Epithelial cell of esophagus (primary cell): ENCODE measurements at regions not wholly inside any gene's neighbourhood (a gene's known extent, or its start where the extent isn't known, plus 50 kb on each side); places are given as distances from the start of the nearest gene placed in this dataset.

ENCODE experiments used
- DNase-seq: peaks from one replicate; pipeline ENCODE4 v3.0.0; 2010; ENCODE audit warnings: low read depth
- H3K4me3 ChIP-seq: 2 replicates; pipeline ENCODE4 v1.5.1; 2011; ENCODE audit warnings: mild to moderate bottlenecking, low read length, control low read depth
- CTCF ChIP-seq: IDR thresholded peaks from 2 replicates; pipeline ENCODE4 v1.5.1; 2011; ENCODE audit warnings: low read depth, mild to moderate bottlenecking, low read length, control low read depth, inconsistent platforms; ENCODE audit not compliant: insufficient read depth; ENCODE audit errors: missing control alignments

- DNase-seq: no peak
- TF ChIP-seq CTCF: no peak
- no peak overlapping the region for H3K4me3 ChIP-seq
These were observed 62.0 kb downstream of the C11orf91 start for GRCh38 chr11:33638608-33639007.

GRCh38 chr11:33636104-33636503 is 64.5 kb downstream of the C11orf91 start:
- peak; percentile 94 for DNase-seq
- H3K4me3 ChIP-seq: no peak overlapping the region
- TF ChIP-seq CTCF: no peak

- TF ChIP-seq CTCF: no peak
- DNase-seq: peak; percentile 59
- no peak overlapping the region for H3K4me3 ChIP-seq
These were observed 65.5 kb downstream of the C11orf91 start for GRCh38 chr11:33635161-33635560.

GRCh38 chr11:33634291-33634834 is 66.3 kb downstream of the C11orf91 start:
- no peak for TF ChIP-seq CTCF
- H3K4me3 ChIP-seq: no peak overlapping the region
- DNase-seq: peak; percentile 91

- DNase-seq: peak; percentile 95
- TF ChIP-seq CTCF: no peak
- H3K4me3 ChIP-seq: no peak overlapping the region
These were observed 67.2 kb downstream of the C11orf91 start for GRCh38 chr11:33633251-33634003.

- no peak for DNase-seq
- no peak overlapping the region for H3K4me3 ChIP-seq
- no peak for TF ChIP-seq CTCF
These were observed 68.9 kb downstream of the C11orf91 start for GRCh38 chr11:33631749-33632091.

- no peak overlapping the region for H3K4me3 ChIP-seq
- peak; percentile 91 for DNase-seq
- TF ChIP-seq CTCF: no peak
These were observed 69.5 kb downstream of the C11orf91 start for GRCh38 chr11:33630936-33631748.
